HG03039 (cell line): ENCODE measurements at regions not wholly inside any gene's neighbourhood (a gene's known extent, or its start where the extent isn't known, plus 50 kb on each side); places are given as distances from the start of the nearest gene placed in this dataset.

ENCODE experiments used
- ATAC-seq: cut with Tn5 transposase; IDR thresholded peaks from one replicate; pipeline ENCODE4 v1.9.1; 2021; ENCODE audit warnings: mild to moderate bottlenecking, moderate library complexity; ENCODE audit not compliant: unreplicated experiment

DNA sequence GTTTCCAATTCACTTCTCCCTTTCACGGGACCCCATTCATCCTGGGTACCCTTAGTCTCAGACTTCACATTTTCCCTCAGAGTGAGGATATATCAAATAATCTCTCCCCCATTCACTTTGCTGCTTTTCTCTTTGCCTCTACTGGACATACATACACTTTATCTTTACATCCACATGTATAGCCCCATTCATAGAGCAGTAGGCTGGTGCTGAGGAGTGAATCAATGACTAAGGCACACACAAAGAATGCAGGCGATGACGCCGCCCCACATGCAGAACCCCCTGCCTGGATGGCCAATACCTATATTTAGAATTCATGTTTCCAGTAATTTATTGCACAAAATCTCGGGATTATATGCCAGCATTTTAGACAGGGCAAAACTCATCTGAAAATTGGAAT, 554.3 kb upstream of the TENM3 start:
- no peak for ATAC-seq

DNA sequence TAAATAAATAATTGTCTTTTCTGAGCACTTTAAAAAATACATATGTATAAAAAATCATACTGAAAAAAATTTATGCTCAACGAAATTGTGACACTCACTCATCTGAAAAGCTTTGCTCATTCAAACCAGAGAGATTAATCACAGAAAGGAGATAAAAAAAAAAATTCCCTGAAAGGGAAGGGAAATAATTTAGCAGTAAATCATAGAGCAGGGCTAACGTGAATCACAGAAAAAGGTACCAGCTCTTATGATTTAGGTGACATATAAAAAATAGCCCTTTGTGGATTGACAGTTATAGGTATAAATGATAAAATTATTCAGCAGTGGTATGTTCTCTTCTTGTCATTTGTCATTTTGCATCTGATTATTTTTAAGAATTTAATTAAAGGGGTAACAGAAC, 552.7 kb upstream of the TENM3 start:
- ATAC-seq, result no peak

DNA sequence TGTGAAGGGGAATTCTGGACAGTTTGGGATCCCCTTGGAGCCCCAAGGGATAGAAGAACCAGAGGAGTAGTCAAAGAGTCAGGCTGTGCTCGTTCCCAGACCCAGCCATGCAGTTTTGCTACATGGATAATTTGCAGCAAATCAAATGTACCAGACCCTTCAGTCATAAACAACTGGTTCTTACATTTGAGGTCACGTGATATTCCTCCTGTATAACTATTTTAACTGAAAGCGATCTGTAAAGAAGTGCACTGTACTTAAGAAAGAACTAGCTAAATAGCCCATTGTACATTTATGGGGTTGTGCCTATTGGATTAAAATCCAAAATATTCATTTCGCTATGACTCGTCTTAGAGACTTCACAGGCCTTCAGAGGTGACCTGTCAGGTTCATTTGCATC, 550.2 kb upstream of the TENM3 start:
- ATAC-seq, result no peak

DNA sequence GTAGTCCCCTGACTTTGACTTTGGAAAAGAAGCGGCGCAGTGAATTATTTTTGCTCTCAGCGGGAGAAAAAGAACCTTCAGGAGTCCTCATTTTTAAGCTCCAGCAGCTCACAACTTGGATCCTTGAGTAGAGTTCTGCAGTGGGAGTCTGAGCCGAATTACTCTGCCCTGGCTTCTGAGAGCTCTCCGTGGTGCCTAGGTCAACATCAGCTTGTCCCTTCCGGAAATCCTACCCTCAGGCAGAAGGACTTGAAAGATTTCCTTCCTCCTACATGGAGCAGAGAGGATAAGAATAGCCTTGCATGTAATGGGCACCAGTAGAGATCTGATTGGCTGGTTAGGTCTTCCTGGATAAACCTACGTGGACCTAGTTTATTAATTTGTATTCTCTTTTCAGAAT, 549.7 kb upstream of the TENM3 start:
- ATAC-seq, result no peak

DNA sequence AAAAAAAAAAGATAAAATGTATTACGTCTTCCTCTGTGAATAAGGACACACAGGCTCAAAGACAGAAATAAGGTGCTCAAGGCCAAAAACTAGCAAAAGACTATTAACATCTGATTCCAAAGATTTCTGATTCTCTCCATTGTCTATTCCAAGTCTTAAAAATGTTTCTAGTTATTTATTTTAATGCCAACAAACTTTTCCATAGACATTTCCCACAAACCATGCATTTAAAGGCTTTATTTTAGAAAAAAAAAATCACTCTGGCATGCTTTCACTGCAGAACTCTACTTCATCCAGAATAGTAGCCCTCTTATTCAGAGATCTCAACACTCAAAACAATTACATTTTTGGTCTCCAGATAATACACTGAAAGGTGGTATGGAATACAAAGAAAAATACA, 545.0 kb upstream of the TENM3 start:
- no peak for ATAC-seq

DNA sequence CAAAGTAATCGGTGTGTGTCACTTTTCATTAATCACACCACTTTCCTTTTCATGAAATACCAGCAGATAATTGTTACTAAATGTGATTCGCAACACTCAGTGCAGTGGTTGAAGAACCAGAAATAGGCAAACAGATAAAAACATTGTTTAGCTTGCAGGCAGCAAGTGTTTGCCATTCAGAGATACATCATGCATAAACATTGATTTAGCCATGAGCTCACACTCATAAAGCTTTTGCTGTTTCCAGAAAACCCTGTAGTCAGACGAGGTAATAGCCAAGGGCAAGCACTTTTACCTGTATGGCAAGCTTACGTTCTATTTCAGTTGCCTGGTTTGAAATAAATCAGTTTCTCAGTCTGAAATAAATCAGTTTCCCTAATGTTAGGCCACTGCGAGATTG, 542.0 kb upstream of the TENM3 start:
- no peak for ATAC-seq

DNA sequence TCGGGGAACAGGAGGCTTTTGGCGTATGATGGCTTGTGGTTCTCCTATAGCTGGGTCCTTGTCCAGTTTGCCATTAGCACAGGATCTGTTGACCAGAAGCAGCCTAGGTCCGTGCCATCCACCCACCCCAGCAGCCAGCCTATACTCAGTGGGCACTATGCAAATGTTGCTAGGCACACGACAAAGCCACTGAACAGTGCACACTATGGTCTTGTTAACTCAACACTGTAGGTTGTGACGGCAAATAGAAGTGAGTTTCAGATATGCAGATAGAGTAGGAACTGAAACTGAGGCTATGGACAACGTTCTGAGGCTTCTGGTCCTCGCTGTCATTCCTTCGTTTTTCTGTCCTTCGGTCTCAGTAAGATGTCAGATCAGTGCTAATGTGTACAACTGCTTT, 541.3 kb upstream of the TENM3 start:
- ATAC-seq, result no peak

DNA sequence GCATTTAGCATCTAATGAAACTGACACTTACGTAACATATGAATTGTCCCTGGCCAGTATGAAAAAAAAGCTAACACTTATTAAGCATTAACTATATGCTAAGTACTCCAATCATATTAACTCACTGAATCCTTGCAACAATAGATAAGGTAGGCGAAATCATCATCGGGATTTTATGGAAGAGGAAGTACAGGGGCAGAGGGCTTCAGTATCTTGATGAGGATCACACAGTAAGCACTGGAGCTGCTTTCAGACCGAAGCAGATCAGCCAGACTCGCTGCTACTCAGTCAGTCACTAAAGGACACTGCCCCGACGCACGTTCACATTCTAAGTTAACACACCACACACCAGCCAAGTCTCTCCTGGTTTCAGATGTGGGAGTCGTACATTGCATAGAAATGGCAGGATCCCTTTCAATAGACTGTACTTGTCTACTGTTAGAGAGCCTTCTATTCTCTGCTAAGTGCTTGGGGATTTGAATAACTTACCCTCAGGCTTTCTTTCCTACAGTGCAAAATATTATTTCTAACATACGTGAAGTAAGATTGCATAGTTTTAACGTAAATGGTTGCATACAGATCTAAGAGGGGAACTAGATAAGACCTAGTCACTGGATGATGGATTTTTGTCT, 540.2 kb upstream of the TENM3 start:
- ATAC-seq, result no peak

DNA sequence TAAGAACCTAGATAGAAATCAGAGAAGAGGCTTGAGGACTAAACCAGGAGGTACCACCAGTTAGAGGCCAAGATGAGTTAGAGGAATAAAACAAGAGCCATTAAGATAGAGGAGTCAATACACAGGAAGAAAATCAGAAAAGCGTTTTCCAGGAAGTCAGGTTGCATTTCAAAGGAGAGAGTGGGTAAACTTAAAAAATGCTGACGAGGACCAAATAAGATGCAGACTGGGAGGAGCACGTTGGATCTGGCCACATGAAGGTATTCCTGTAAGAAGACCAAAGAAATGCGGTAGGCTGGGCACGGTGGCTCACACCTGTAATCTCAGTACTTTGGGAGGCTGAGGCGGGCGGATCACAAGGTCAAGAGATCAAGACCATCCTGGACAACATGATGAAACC, 533.1 kb upstream of the TENM3 start:
- ATAC-seq, result no peak

DNA sequence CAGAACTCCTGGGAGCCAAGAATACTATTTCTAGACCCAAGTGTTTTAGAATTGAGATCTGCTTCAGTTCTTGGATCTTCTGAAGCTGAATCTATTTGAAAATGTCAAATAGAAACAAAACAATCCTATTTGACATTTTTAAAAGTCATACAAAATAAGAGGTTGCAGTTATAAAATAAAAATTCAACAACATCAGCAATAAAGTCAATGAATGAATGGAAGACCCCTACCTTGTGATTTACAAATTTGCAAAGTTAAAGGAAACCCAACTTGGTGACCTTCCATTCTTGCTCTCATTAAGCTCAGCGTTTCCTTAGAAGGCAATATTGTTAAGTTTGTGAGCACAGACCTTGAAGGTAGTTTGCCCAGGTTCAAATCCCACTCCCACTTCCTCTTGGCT, 531.8 kb upstream of the TENM3 start:
- no peak for ATAC-seq

DNA sequence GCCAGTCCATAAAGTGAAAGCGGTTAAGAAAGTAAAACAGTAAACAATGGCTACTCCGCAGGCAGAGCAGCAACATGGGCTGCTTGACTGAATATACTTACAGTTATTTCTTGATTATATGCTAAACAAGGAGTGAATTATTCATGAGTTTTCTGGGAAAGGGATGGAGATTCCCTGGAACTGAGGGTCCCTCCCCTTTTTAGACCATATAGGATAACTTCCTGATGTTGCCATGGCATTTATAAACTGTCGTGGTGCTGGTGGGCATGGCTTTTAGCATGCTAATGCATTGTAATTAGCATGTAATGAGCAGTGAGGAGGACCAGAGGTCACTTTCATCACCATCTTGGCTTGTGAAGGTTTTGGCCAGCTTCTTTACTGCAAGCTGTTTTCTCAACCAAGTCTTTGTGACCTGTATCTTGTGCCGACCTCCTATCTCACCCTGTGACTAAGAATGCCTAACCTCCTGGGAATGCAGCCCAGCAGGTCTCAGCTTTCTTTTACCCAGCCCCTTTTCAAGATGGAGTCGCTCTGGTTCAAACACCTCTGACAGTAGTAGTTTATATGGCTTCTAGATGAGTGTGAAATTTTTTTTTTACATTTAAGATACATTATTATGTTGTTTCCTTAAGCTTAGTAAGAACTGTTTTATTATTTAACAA, 514.8 kb upstream of the TENM3 start:
- no peak for ATAC-seq

DNA sequence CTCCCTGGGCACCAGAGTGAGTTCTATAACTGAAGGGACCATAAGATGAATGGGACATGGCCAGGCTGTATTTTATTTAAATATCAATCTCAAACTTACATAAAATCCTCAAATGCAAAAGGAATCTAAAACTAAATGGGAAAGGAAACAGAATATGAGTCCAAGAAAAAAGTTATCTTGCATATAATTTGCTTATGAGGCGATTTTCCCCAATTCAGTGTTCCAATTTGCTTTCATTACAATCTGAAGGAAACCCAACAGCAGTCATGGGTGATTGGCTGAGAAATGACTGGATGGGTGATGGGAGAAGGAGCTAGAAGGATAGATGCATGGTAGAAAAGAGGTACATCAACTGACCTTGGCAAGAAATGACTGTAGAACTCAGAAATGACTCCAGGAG, 511.3 kb upstream of the TENM3 start:
- no peak for ATAC-seq

DNA sequence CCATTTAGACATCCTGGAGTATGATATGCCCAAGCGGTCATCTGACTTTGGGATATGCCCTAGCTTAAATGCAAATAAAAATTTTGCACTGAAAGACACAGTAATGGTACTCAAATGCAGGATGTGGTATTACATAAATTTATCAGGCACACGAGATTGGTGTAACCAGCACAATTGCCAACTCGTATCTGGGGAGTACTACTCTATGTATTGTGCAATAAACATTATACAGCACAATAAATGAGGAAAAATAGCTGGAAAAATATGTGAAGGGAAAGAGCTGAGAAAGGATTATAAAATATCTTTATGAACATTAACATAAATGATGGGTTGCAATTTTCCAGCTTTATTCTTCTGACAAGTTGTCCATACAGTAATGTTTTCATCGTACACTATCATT, 505.5 kb upstream of the TENM3 start:
- ATAC-seq, result no peak

DNA sequence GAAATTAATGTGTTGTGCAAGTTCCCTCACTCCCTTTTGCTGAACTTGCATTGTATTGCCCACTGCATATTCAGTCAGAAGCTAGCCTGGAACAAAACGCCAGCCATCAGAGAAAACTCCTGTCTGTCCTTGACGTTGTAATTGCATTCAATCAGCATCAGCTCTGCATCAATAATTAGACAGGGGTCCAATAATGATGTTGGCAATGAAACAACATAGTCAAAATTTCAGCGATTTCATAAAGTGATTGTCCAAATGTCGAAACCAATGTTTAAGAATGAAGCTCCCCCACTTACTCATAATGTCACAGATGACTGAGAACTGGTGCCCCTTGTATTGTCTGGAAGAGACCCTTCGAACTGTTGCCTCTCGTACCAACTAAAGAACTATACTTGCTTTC, 504.2 kb upstream of the TENM3 start:
- no peak for ATAC-seq

DNA sequence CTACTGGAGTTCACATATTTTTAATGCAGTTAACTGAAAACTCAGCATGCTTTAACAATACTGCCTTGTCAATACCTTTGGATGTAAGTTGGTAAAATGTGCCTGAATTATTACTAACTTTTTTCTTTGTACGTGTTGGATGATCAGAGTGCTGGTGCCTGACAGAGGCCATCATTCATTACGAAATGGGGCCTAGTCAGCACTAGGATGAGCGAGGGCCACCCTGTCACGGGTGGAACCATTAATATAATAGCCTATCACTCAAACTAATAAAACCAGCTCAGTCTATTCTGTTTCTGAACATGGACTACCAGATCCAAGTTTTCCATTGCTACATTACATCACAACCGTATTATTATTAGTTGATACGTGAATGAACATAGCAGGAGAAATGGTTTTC, 501.7 kb upstream of the TENM3 start:
- no peak for ATAC-seq

DNA sequence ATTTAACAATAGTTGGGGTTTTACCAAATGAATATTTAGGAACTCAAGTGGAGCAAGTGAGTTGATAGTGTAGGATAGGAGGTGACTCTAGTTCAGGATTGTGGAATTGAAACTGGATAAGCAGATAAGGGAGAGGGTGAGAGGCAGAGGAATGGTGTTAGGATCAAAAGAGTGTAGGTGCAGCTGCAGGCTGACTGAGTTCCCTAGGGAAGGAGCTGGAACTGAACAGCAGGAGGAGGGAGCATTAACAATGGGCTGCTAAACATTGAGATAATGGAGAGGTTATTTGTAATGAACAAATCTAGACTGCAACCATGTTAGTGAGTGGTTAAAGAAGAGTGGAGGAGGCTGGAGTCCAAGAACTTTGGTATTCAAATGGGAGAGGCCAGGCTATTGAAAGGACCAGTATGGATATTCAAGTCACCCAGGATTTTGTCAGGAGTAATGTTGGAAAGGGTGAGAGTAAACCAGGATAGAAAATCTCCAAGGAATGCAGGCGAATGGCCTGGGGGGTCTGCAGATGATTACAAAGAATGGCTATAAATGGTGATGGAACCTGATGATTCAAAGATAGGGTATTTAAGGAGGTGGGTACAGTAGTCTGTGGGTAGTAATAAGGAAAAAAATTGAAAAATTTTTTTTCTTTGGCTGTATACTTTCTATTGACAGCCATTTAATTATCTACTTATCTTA, 497.1 kb upstream of the TENM3 start:
- ATAC-seq, result no peak

DNA sequence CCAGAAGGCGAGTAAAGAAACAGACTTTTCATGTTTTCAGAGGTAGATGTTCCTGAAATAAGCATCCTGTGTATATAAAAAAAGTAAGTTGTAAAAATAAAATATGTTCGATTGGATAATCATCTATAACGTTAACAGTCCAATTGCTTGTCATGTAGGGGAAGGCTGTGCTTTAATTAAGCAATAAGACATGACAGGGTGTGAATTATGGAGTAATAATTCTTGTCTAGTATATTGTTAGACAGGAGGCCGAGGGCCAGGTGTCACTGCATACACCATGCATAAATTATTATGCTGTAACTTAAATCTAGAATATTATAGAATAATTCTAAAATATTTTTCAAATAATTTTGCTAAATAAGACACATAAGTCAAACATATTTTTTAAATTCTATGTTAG, 494.6 kb upstream of the TENM3 start:
- ATAC-seq, result no peak

DNA sequence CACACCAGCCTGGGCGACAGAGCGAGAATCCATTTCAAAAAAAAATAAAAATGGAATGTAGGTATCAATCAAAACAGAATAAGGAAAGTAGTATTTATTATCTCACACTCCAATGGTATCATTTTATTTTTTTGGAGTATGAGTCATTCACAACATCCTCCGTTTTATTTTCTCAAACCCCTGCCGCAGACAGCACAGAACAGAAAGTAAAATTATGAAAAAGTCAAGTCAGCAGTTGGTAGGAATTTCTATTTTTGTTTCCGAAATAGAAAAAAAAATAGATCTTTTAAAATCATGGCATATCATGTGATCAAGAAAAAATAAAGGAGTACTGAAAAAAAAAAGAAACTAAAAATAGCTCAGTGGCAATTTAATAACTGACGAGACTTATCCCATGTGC, 490.7 kb upstream of the TENM3 start:
- ATAC-seq, result no peak

DNA sequence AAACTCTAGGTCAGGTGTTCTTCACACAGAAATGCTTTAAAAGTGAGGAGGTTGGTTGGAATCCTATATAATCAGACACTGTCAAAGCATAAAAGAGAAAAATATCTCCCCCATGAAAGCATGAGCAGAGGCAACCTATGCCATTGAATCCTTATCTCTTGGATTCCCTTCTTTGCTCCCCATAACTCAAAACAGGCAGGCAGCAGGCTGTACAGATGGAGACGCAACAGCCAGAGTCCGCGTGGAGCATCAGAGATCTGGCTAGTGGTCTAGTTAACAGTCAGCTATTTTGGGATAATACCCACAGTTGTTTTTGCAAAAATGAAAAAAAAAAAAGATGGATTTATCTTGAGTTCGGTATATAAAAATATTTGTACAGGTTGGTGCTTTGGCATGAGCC, 490.0 kb upstream of the TENM3 start:
- ATAC-seq, result no peak

DNA sequence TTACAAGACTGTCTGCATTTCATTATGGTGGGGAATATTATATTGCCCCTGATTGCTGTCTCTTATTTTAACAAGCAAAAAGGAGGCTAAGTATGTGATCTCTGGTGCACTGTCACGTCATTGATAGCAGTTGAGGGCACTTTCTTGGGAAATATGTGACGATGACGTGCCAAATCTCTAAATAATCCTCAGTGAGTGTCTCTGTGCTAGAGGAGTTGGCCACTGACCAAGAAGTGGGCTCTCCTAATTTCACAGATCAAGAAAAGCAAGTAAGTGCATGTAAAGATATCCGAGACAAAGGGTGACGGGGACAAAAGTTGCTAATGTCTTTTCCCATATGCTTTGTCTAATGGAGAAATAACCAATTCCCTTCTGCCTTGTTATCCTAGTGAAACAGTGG, 487.4 kb upstream of the TENM3 start:
- no peak for ATAC-seq

DNA sequence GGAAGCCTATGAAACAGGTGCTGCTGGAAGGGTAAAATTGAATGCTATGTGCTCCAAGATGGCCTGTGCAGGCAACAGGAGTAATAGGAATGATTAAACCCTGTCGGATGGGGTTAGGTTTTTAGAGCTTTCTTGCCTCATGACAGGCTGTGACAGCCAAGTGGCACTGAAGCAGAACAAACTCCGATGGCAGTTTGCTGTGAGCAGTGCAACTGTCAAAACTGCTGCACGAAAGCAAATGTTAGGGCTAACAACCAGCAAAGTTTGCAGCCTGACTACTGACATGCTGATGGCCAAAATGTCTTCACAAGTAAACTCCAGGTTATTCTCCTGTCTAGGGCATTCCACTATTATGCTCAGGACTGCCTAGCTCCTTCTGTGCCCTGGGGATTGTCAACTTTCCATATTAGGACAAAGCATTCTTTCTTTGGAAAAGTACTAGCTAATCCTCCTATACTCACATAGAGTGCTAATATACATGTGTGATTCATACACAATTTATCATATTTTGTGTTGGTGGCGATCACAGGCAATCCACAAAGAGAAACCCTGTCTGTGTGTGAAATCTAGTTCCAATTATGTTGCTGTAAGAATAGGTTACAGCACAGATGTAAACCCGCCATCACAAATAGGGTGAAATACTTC, 486.6 kb upstream of the TENM3 start:
- ATAC-seq, result no peak

DNA sequence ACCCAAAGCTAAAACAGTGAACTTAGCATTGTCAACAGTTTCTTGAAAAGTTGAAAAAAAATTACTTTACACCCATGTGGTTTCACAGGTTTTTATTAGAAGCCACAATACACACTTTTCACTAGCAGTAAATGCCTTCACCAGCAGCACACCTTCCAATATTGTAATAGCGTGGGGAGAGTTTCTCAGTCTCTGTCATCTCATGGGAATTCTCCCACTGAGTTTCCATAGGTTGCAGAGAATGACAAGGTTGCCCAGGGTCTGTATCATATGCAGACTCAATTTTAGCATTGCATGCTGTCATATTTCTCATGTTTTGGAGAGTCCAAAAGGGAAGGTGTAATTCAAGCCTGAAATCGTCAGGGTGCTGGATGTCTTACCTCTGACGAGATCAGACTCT, 486.1 kb upstream of the TENM3 start:
- no peak for ATAC-seq
